ENCODE measurements at regions not wholly inside any gene's neighbourhood (a gene's known extent, or its start where the extent isn't known, plus 50 kb on each side); places are given as distances from the start of the nearest gene placed in this dataset.

DNA sequence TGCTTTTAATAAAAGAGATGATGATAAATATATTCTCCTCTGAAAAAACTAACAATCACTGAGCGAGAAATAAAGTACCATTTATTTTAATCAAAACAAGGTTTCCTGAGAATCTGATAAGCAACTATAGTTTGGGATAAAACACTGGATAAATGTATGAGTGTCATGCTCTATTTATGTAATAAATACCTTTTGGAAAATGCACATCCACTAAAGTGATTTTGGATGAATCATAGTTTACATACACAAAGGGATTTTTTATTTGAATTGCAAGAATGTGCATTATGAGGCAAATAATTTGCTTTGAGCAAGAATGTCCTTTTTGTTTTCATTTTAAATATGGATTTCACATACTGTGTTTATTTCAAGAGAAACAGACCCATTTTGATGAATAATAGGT, 1483.5 kb downstream of the MRPL39 start:
- TF ChIP-seq TAF1 (IDR thresholded peaks at IDR 0.05; ENCODE audit: low read depth, low read length) (no peak), POLR2AphosphoS5 (IDR thresholded peaks at IDR 0.05; ENCODE audit: low read depth, low read length) (no peak), POLR2A (IDR thresholded peaks at IDR 0.05; ENCODE audit: low read depth, low read length) (no peak), POU2F2 (IDR thresholded peaks at IDR 0.05; ENCODE audit: low read depth, low read length) (no peak), PAX5 (IDR thresholded peaks at IDR 0.05; ENCODE audit: insufficient read depth, low read length, severe bottlenecking) (no peak), SPI1 (IDR thresholded peaks at IDR 0.05; ENCODE audit: low read depth, low read length) (no peak)
